NCI-H748 treated with DMSO at 0.1 percent for 48 hours (cell line): ENCODE measurements at regions not wholly inside any gene's neighbourhood (a gene's known extent, or its start where the extent isn't known, plus 50 kb on each side); places are given as distances from the start of the nearest gene placed in this dataset.

Experiments used
- DNase-seq: peaks from one replicate; lab custom pipeline; 2025; lab: John Stamatoyannopoulos, UW

DNA sequence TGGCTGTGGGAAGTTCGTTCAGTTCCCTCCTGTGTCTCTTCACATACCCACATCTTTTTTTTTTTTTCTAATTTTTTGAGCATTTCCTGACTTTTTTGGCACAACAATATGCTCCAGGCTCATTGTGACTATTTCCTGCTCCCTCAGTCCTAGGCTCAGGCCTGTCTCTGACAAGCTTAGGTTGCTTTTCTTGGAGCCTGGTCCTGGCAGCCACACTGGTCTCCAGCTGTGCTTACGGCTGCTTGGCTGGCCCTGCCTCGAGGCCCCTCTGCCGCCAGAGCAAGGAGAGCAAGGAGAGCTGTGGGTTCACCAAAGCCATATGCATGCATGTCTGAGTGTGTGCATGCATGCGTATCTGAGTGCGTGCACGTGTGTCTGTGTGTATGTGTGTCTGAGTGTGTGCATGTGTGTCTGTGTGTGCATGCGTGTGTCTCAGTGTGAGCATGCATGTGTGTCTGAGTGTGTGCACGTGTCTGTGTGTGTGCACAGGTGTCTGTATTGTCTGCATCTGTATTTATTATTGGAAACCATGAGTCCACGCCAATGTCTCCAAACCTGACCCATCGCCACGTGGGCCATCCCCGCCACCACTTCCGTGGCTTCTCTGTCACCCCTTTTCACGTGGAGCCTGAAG, 766.1 kb upstream of the SALL3 start:
- no peak for DNase-seq

DNA sequence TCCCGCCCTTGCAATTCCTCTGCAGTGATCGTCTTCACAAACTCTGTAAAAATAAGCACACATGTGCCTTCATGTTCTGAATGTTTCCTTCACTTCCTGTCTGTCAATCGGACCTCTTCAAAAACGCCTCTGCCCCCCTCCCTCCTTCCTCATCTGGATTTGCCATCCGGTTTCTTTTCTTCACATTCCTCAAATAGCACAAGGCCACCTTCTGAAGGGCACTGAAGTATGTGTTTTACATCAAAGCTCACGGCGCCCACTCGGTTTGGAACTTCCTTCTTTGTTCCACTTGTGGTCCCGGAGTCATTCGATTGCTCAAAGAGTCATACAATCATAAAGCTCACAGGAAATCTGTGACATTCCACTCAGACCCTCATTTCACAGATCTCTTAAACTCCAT, 758.1 kb upstream of the SALL3 start:
- no peak for DNase-seq

DNA sequence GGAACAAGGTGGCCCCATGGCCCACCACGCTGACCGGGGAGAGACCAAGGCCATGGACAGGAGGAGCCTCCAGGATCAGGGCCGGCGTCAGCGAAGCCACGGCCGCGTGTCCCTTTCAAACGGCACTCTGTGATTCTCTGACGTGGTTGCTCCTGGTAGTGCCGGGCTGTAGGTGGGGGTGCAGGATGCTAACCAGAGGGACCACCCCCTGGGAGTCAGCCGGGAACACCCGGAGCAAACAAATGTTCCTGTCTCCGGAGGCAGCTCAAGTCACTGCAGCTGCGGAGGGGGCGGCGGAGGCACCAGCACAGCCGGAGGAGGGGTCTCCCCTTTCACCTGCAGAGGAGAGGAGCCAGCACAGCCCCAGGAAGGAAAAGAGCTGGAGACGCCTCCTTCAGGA, 750.6 kb upstream of the SALL3 start:
- no peak for DNase-seq

DNA sequence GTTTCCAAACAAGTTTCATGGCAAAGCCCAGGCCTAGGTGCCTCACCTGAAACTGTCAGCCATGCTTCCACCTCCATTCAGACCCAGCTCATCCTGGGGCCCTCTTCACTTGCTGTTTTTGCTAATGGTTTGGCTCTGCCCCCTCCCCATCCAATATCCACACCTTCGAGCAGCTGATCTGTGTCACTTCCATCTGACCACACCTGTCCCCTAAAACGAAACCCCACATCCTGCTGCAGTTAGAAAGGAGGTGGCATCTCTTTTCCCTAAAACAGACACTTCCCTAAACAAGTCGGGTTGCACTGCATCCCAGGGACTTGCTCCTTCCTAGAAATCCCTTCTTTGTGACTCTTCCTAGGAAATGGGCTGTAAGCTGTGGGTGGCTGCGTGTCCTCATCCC, 748.7 kb upstream of the SALL3 start:
- DNase-seq = no peak

DNA sequence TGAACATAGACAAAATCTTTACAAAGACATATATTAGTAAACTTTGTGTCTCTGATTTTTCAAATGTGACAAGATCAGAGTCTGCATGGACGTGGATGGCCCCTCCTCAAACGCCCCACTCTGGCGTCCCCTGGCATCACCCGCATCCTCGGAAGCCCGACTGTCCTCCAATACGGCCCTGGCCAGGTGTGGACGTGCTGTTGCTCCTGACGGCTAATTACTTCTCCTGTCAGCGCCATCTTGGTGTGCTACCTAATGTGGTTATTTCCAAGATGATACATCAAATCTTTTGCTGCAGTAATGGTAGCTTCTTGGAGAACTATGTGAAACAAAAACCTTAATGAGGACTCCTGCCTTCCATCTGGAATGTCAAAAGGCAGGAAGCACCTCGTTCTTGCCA, 747.4 kb upstream of the SALL3 start:
- no peak for DNase-seq

DNA sequence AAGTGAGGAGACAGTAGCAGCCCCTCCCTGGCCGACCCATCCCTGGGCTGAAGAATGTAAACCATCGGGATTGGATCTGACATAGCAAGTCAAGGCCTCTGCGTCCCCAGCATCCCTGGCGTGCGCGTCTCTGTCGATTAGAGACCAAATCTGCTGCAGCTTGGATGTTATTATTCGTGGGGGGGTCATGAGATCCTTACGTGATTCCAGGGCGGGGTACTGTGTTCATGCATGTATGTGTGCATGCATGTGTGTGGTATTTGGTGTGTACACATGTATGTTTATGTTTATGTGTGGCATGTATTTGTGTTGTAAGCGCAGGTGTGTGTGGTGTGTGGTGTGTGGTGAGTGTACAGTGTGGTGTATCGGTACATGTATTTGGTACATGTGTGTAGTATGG, 741.8 kb upstream of the SALL3 start:
- DNase-seq = no peak

DNA sequence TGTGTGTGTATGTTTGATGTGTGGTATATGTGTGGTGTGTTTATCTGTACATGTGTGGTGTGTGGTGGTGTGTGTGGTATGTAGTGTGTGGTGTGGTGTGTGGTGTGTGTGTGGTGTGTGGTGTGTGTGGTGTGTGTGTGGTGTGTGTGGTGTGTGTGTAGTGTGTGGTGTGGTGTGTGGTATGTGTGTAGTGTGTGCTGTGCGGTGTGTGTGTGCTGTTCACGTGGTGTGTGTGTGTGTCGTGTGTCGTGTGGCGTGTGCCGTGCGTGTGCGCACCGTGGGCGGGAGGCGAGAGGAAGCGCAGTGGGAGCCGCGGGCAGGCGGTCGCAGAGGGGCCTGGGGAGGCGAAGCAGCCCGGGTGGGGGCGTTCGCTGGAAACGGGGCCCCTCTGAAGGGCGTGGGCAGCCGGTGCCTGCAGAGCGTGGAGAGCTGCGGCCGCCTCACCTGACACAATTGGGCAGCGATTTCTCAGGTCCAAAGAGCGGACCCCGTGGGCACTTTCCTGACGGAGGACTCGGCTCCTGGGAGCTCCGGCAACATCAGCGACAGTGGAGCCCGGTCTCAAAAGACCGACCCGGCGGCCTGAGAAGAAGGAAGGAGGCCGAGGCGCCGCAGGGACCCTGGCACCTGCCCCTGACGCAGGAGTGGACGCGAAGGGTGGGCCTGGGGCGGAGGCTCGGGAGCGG, 741.1 kb upstream of the SALL3 start:
- DNase-seq = no peak

DNA sequence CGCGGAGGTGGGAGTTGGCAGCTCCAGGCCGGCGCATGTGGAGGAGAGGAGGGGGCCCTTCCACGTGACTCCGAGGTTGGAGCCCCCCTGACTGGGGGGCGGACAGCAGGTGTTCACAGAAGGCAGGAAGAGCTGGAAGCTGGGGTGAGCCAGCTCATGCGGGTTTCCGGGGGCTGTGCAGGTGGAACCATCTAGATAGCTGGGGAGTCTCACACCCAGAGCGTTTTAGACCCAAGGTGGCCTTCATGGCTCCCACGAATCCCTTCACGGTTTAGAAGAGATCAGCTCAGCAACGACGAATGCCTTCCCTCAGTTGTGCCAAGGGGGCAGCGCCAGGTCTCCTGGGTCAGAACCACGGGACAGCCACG, 740.5 kb upstream of the SALL3 start:
- DNase-seq = no peak

DNA sequence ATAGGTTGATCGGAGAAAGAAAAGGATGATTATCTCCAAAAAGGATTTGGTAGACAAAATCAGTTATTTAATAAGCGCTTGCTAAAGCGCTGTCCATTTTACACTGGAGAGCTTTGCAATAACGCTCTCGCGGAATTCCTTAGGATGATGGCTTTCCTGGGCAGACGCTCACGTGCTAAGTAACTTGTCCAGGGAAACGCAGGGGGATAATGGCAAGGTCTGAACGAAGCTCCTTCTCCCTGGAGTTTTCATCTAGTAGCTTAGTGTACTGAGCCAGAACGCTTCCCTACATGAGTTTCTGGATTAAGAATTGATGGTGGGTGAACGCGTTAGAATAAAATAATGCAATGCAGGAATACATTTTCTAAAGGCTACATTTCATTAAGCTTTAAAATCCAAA, 739.5 kb upstream of the SALL3 start:
- no peak for DNase-seq

DNA sequence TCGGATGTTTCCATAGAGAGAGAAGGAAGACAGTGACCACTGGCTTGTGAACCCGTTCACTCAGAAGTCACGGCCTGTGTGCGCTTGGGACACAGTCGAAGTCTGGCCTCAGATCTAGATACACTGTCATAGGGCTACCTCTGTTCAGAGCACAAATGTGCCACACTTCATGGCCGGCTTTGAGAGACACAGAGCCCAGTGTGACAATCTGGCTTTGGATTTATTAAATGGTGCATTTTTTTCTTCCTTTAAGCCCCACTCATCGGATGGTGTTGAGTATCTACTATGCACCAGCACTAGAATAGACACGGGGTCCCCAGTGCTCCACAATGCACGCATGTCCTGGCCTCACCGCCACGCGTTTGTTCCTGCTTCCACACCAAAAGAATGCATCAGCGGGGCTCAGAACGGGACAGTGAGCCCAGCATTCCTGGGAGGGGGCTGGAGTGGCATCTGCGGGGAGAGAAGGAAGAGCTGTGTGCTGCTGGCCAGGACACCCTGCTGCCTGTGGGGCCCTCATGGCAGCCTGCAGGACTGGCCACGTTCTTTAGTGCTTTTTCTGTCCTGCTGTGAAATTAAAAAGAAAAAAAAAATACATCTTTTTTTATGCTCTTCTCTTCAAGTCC, 738.9 kb upstream of the SALL3 start:
- DNase-seq = no peak

DNA sequence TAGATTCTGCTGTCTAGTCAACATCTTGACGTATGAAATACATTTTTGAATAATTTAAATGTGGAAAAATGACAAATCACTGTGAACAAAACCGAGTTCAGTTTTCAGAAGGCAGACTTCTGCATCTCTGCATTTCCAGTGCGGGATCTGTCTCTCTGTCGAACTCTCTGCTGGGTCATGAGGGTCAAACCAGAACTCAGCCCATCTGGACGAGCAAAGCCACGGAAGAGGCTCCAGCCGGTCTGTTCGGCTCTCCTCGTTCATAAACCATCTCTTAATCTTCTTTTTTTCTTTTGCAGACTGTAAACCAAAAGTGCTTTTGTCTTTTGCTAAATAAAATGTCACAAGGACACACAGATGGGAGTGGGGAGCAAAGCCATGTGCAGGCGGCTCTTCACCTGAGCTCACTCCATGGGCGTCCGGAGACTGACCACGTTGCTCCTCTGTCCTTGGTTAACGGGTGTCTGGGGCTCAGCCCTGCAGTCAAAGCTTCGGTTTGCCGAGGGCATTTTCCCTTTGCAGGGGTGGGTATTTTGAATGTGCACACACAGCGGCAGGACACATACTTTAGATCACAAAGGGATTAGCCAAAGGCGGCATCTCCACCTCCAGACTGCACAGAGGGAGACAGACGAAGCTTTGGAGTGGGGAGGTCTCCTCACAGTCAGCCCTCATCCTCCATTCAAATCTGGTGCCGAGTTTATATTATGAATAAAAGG, 737.9 kb upstream of the SALL3 start:
- no peak for DNase-seq

DNA sequence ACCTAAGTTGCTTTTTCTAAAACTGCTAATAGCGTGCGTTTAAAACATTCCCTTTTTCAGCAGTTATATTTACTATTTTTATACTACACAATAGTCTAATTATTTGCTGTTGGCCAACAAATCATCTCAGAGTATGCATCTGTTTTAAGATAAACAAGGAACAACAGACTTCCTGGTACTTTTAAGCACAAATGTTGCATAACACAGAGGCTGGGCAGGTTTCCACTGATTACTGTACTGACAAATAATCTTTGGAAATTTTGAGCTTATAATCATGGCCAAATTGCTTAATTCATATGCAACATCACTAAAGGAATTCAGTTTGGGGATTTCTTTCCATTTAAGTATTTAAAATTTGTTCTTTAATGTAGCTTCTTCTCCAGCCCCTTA, 737.4 kb upstream of the SALL3 start:
- DNase-seq = no peak

DNA sequence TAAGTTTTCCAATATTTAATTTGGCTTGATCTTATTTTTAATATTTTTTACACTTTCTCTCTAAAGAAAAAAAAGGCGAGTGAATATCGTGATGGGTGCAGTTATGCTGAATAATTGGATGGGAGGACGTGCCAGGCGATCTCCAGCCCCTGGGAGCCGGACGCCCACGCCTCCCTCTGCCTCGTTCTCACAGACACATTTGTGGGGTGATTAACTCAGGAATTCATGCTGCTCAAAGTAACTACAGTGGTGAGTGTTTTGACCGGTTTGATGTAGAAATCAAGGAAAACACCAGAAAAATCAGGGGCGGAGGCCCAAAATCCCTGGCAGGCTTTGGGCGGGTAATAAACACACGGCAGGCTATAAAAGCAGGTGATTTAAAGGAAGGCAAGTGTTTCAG, 736.8 kb upstream of the SALL3 start:
- DNase-seq = no peak

DNA sequence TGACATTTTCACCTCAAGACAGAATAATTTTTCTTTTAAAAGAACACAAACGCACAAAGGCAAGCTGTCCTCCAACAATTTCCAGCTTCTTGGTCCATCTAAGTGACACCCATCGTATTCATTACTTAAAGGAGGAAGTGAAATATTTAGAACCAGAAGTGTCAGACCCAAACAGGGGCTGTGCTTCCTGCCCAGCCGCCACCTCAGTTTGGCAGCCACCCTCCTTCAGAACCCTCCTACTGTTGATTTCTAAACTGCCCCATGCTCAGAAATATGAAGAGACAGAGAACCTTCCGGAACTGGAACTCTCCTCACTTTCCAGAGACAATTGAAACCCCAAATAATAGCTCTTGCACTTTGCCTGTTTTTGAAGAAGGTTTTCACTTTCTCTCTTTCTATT, 734.8 kb upstream of the SALL3 start:
- DNase-seq = no peak

DNA sequence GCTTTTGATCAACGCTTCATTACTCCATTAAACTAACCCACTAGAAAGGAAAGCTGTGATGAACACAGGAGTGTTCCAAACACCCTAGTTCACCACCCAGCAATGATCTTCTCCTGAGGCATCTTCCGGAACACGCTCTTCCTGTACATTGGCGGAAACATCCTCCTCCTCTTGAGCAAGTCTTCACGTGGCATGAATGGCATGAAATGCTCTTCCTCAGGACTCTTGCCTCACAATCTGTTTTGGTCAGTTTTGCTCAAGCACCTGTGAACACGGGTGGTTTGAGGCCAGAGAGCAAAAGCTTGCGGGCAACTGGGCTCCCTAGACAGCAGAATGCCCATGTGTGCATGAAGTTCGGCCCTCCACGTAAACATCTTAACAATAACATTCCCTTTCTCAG, 734.2 kb upstream of the SALL3 start:
- DNase-seq = no peak

DNA sequence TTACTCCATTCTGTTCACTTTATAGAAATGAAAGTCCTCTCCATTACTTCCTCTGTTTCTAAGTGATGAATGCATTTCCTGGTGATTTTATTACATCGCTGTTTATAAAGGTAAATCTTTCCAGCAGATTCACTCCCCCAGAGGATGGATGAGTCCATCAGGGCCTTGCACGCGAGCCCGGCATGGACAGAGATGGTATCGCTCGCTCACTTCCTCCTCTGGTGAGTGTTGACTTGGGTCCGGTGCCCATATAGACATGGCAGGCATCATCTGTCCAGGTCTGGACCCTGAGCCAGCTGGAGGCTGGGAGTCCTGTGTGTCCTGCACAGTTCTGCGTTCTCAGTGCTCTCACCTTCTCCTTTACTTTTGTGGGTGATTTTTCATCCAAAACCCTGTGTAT, 733.6 kb upstream of the SALL3 start:
- no peak for DNase-seq

DNA sequence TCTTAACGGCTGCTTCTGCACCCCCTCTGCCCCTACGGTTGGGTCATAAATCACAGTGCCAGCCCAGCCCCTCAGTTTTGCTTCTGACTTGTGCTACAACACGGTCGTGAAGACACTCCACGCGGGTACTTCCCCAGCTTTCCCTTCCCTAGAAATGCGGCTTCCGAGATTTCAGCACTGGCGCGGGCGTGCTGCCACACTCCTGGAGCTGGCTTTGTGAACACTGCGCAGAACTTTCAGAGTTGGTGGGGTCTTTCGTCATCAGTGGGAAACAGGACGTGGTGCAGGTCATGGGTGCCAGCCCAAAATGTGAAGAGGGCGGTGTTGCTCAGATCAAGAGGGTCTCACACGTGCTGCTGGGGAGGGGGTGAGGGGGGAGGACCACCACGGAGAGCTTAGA, 733.0 kb upstream of the SALL3 start:
- no peak for DNase-seq

DNA sequence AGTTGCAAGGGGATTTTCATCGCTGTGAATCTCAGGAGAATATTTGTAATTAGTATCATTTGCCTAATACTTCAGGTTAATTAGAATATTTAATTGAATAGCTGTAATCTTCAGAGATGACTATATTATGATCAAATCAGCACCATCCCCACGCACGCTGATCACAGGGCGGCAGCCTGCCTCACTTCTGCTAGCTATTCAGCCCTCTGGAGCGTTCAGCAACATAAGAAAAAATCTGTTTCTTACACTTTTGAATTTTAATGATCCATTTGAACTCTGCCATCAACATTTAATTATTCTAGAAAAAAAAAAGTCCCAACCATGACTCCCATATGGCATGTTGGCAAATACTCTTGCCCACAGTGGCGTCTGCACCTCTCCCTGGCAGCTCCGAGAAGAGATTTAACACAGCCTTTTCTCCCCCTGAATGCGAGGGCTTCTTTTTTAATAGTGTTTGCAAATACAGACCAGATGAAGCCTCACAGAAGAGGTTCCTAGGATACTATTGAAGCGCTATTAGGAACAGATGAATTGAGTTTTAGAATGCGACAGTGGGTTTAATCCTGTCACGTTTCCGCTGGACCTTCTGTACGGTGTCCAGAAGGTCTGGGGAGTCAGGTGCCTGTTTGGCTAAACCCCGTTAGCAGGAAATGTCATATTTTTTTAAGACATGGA, 731.9 kb upstream of the SALL3 start:
- no peak for DNase-seq

DNA sequence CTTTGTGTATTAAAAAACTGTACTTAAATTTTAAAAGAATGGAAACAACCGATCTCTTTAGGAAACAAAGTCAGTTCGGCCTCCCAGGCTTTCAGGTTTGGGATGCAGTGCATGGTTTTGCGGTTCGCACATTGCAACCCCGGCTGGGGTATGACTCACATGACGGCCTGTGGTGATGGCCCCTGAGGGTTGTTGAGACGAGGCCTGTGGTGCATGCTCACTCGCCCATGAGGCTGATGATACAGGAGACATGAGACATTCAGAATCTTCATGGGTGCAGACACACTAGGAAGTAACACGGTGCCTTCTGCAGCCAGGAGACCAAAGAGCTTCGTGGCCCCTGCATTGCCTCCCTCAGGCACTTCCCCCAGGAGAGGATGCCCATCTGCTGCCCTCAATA, 724.6 kb upstream of the SALL3 start:
- no peak for DNase-seq

DNA sequence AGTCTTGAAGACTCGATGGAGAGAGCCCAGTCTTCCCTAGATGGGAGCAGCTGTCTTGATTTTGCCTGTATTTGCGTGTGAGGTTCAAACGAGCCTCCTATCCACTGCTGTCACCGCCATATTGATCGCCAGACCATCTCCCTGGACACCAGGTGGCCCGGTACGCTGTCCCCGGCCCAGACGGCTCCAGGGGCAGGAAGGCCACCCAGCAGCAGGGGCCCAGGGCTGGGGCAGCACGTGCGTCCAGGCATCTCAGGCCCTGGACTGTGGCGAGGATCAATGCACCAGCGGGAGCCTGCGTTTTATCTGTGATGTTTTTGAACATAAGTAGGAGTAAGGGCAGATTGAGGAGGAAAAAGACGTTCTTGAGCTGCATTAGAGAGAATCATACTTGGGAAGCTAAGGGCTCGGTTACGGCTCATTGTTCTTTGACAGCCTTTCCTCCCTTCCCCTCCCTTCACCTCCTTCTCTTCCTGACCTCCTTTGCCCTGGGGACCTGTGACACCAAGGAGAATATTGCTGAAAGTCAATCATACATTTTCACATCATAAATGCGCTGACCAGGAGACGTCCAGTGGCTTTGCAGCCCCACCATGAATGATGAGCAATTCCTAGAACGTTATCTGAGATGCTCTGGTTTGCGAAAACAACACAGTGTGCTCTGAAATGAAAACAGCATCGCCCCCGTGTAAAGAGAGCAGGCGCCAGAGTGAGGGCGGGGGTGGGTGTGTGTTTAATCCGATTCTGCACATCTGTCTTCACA, 711.2 kb upstream of the SALL3 start:
- no peak for DNase-seq

DNA sequence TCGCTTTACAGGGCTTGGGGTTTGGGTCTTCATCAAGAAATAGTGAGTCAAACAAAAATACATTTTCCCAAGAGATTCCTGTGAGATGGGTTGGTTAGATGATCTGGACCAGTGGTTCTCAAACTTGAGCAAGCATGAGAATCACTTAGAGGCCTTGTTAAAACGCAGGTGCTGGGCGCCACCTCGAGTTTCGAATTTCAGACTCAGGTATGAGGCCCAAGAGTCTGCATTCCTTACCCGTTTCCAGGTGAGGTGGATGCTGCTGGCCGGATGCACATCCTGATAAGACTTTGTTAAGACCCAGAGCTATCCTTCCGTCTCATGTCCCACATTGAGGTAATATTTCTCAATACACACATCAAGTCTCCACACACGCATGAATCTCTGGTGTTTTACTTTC, 707.8 kb upstream of the SALL3 start:
- no peak for DNase-seq

DNA sequence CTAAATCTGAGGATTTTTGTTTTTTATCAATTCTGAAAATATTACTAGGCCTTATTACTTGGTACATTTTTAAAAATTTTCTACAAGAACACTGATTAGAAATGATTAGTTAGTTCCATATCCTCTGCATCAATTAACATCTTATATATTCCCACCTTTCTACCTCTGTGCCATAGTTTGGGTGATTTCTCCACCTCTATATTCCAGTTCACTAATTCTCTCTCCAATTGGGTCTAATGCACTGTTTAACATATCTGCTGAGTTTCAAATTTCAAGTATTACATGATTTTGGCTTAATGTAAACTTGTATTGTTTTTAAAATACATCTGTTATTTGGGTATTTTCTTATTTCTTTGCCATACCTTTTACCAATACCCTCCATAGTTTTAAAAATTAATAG, 705.7 kb upstream of the SALL3 start:
- DNase-seq = no peak
